Neural cell (in vitro differentiated cells): ENCODE measurements at regions not wholly inside any gene's neighbourhood (a gene's known extent, or its start where the extent isn't known, plus 50 kb on each side); places are given as distances from the start of the nearest gene placed in this dataset.

Experiments used
- CTCF ChIP-seq: fragments of 450-650 bp; IDR thresholded peaks from 2 replicates; pipeline ENCODE4 v1.5.1; 2014; ENCODE audit warnings: antibody characterized with exemption, mild to moderate bottlenecking, moderate library complexity; ENCODE audit not compliant: poor library complexity, severe bottlenecking
- EP300 ChIP-seq: fragments of 450-650 bp; conservative IDR thresholded peaks from 2 replicates; pipeline ENCODE4 v1.6.1; 2014; ENCODE audit warnings: antibody characterized with exemption, mild to moderate bottlenecking, moderate library complexity; ENCODE audit not compliant: poor library complexity, severe bottlenecking
- EZH2 ChIP-seq: fragments of 200-600, 300-800 bp; shearing (Covaris generic), sonication (generic); IDR thresholded peaks from 2 replicates; pipeline ENCODE4 v1.6.1; 2014; ENCODE audit warnings: antibody characterized with exemption, low read length, borderline replicate concordance, mild to moderate bottlenecking; ENCODE audit not compliant: insufficient read depth, poor library complexity, severe bottlenecking
- MXI1 ChIP-seq: fragments of 450-650 bp; conservative IDR thresholded peaks from 2 replicates; pipeline ENCODE4 v1.6.1; 2014; ENCODE audit warnings: antibody characterized with exemption, mild to moderate bottlenecking; ENCODE audit not compliant: poor library complexity, severe bottlenecking
- POLR2AphosphoS5 ChIP-seq: IDR thresholded peaks from 2 replicates; pipeline ENCODE4 v1.6.1; 2012
- RAD21 ChIP-seq: fragments of 450-650 bp; conservative IDR thresholded peaks from 2 replicates; pipeline ENCODE4 v1.6.1; 2014; ENCODE audit warnings: antibody characterized with exemption, mild to moderate bottlenecking, moderate library complexity
- TAF1 ChIP-seq: IDR thresholded peaks from 2 replicates; pipeline ENCODE4 v1.6.1; 2012; ENCODE audit warnings: low read depth

GRCh38 chr9:88258601-88259000 is 120.3 kb upstream of the SPATA31C2 start:
- TF ChIP-seq POLR2AphosphoS5: no peak
- TF ChIP-seq CTCF: no peak
- TF ChIP-seq EZH2: no peak
- TF ChIP-seq TAF1: no peak
- TF ChIP-seq EP300: no peak
- TF ChIP-seq RAD21: no peak
- TF ChIP-seq MXI1: no peak
